ENCODE measurements at regions not wholly inside any gene's neighbourhood (a gene's known extent, or its start where the extent isn't known, plus 50 kb on each side); places are given as distances from the start of the nearest gene placed in this dataset.

DNA sequence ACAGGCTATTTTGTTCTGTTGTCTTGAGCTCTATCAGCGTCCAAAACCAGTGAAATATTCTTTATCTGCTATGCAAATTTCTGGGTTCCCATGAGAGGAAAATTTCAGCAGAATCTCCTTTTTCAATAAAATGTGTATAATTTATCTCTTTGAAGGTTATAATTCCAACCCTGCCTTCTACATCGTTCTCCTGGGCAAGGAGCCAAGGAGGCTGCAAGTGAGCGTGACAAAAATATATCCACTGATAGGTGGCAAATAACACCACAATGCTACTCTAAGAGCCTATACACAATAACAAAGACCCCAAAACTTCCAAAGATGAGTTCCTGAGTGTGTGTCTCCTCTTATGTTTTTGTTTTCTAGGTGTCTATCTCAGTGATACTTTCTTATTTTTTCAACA is 664.7 kb upstream of the SORCS1 start:
- H3K27me3 ChIP-seq (replicated peaks in 2 of 5; ENCODE audit: control insufficient read depth in 4 of 5, insufficient read depth in 5 of 5, low read length in 4 of 5), result no peaks in the 10 kb centered on the region
- ChIA-PET POLR2A (no interaction called here), CTCF (interaction anchor here (1.3 kb wide), 1 partner anchor 16 kb away, joined by 3 read pairs; no protein-coding TSS in a partner anchor)
- no peak overlapping the region for H3K4me3 ChIP-seq (ENCODE audit: control insufficient read depth in 1 of 7, extremely low read depth in 1 of 7, insufficient read depth in 4 of 7, low read depth in 2 of 7, low read length in 6 of 7)
- no peak for DNase-seq
- H3K9me3 ChIP-seq (ENCODE audit: control extremely low read depth in 1 of 5, control insufficient read depth in 4 of 5, insufficient read depth in 2 of 5, low read depth in 1 of 5, low read length in 4 of 5), result no peaks in the 10 kb centered on the region
- no CpG with 5 or more reads among the region's 3 CpGs for WGBS (ENCODE audit: insufficient coverage)
- no peak overlapping the region for H3K27ac ChIP-seq (ENCODE audit: insufficient read depth in 1 of 2, low read depth in 1 of 2, low read length in 2 of 2, poor library complexity in 1 of 2, severe bottlenecking in 2 of 2)
- no peaks in the 10 kb centered on the region for H3K4me1 ChIP-seq (ENCODE audit: control extremely low read depth in 1 of 4, control insufficient read depth in 4 of 4, insufficient read depth in 4 of 4, low read length in 3 of 4)
- no peaks in the 10 kb centered on the region for H3K36me3 ChIP-seq (ENCODE audit: control insufficient read depth in 4 of 4, insufficient read depth in 4 of 4, low read length in 3 of 4)

DNA sequence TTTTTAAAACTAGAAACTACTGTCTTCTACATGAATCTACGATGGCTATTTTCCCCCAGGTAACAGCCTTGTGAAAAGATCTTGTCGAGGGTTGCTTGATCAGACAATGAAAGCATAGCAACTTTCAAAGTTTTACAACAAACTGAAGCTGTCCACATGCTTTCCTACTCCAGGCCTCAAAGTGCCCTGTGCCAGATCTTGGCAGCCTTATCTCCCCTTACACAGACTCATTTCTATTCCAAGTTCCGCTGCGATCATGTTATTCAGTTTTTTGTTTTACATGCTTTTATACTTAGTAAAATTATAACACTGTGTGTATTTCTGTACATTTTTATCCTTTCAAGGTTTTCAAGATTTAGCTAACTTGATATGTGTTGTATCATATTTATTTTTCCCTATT is 661.7 kb upstream of the SORCS1 start:
- WGBS (ENCODE audit: insufficient coverage), result 100% methylated on average over 2 of the region's 4 CpGs
- Histone ChIP-seq H3K9me3 (ENCODE audit: control extremely low read depth in 1 of 5, control insufficient read depth in 4 of 5, insufficient read depth in 2 of 5, low read depth in 1 of 5, low read length in 4 of 5) (no peaks in the 10 kb centered on the region), H3K27me3 (replicated peaks in 2 of 5; ENCODE audit: control insufficient read depth in 4 of 5, insufficient read depth in 5 of 5, low read length in 4 of 5) (no peaks in the 10 kb centered on the region), H3K27ac (ENCODE audit: insufficient read depth in 1 of 2, low read depth in 1 of 2, low read length in 2 of 2, poor library complexity in 1 of 2, severe bottlenecking in 2 of 2) (no peak overlapping the region), H3K4me1 (ENCODE audit: control extremely low read depth in 1 of 4, control insufficient read depth in 4 of 4, insufficient read depth in 4 of 4, low read length in 3 of 4) (no peaks in the 10 kb centered on the region), H3K36me3 (ENCODE audit: control insufficient read depth in 4 of 4, insufficient read depth in 4 of 4, low read length in 3 of 4) (no peaks in the 10 kb centered on the region), H3K4me3 (ENCODE audit: control insufficient read depth in 1 of 7, extremely low read depth in 1 of 7, insufficient read depth in 4 of 7, low read depth in 2 of 7, low read length in 6 of 7) (no peak overlapping the region)
- ChIA-PET CTCF (no interaction called here), POLR2A (no interaction called here)
- DNase-seq, result peak in 1 of 3 donors; percentile 9

DNA sequence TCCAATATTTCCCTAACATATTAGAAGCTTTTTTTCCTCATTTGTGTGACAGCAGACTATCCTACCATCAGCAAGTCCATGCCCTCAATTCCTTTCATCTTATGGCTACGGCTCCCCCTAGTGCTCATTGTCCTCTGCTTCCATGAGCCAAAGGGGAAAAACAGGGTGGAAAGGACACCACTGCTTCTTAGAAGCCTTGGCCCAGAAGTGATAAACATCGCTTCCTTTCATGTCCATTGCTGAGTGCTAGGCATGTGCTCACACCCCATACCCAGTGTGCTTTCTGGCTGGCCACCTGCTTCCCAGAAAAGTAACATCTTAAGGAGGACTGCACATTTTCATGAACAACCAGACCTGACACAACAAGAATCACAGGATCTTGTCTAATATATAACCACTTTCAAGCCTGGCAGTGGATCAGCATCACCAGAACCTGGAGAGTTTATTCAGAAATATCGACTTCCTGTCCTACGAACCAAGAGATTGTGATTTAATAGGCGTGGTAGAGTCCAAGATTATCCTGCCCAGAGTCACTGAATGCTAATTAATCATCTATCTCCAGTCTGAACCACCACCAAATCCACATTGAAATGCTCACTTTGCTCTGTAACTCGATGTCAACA is 650.5 kb upstream of the SORCS1 start:
- Histone ChIP-seq H3K27me3 (replicated peaks in 2 of 5; ENCODE audit: control insufficient read depth in 4 of 5, insufficient read depth in 5 of 5, low read length in 4 of 5) (no peaks in the 10 kb centered on the region), H3K27ac (ENCODE audit: insufficient read depth in 1 of 2, low read depth in 1 of 2, low read length in 2 of 2, poor library complexity in 1 of 2, severe bottlenecking in 2 of 2) (no peak overlapping the region), H3K9me3 (ENCODE audit: control extremely low read depth in 1 of 5, control insufficient read depth in 4 of 5, insufficient read depth in 2 of 5, low read depth in 1 of 5, low read length in 4 of 5) (no peaks in the 10 kb centered on the region), H3K4me1 (ENCODE audit: control extremely low read depth in 1 of 4, control insufficient read depth in 4 of 4, insufficient read depth in 4 of 4, low read length in 3 of 4) (no peaks in the 10 kb centered on the region), H3K36me3 (ENCODE audit: control insufficient read depth in 4 of 4, insufficient read depth in 4 of 4, low read length in 3 of 4) (no peaks in the 10 kb centered on the region), H3K4me3 (ENCODE audit: control insufficient read depth in 1 of 7, extremely low read depth in 1 of 7, insufficient read depth in 4 of 7, low read depth in 2 of 7, low read length in 6 of 7) (no peak overlapping the region)
- 50% methylated on average over 4 of the region's 6 CpGs for WGBS (ENCODE audit: insufficient coverage)
- peak; percentile 27 to 64 (median 46) for DNase-seq
- CTCF ChIA-PET, result interaction anchor here (0.8 to 2.7 kb wide), 5 partner anchors 8 to 1109 kb away, joined by 3 to 13 read pairs (median 3); no protein-coding TSS in a partner anchor
- POLR2A ChIA-PET, result no interaction called here

DNA sequence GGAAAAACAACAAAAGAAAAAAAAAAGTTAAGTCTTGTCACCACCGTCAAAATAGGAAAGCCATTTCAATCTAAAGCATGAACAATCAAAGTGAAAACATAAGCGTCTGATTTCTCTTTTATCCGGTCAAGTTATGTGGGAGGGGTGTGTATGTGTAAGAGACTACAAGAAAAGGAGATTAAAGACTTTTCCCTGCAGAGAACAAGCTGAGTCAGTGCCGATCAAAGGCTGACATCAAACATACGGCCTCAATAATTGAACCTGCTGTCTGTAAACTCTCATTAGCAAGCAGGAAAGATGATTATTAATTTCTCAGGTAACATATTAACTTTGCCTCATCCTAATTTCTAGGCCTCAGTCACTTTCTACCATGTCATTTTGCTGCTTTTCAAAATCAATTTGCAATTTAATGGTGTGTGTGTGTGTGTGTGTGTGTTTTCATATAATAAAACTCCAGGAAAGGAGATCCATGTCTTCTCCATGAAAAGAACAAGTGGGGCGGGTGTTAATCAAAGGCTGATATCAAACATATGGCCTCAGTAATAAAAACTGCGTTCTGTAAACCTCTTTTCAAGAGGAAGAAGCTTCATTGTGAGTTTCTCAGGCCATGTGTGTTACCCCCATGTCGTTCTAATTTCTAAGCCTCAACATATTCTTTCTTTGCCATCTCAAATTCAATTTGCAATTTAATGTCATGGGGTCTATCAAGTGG is 649.1 kb upstream of the SORCS1 start:
- 98% methylated on average over 4 of the region's 8 CpGs for WGBS (ENCODE audit: insufficient coverage)
- POLR2A ChIA-PET, result no interaction called here

DNA sequence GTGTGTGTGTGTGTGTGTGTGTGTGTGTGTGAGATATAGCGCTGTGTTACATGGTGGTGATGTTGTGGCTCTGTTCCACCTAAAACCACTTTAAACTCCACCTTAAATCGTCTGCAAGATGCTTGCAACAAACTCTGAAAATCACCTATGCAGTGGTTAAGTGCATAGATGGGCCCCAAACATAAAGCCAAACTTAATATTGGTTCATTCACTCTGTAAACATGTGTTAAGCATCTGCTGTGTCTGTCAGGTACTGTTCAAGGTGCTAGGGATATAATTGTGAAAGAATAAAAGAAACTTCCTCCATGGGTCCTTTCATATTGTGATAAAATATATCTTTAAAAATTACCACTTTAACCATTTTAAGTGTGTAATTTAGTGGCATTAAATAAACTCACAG is 645.4 kb upstream of the SORCS1 start:
- WGBS (ENCODE audit: insufficient coverage), result no CpG with 5 or more reads among the region's 2 CpGs
- POLR2A ChIA-PET, result no interaction called here
- Histone ChIP-seq H3K9me3 (ENCODE audit: control extremely low read depth in 1 of 5, control insufficient read depth in 4 of 5, insufficient read depth in 2 of 5, low read depth in 1 of 5, low read length in 4 of 5) (no peaks in the 10 kb centered on the region), H3K4me1 (ENCODE audit: control extremely low read depth in 1 of 4, control insufficient read depth in 4 of 4, insufficient read depth in 4 of 4, low read length in 3 of 4) (no peaks in the 10 kb centered on the region), H3K36me3 (ENCODE audit: control insufficient read depth in 4 of 4, insufficient read depth in 4 of 4, low read length in 3 of 4) (no peaks in the 10 kb centered on the region), H3K27me3 (replicated peaks in 2 of 5; ENCODE audit: control insufficient read depth in 4 of 5, insufficient read depth in 5 of 5, low read length in 4 of 5) (no peaks in the 10 kb centered on the region), H3K27ac (ENCODE audit: insufficient read depth in 1 of 2, low read depth in 1 of 2, low read length in 2 of 2, poor library complexity in 1 of 2, severe bottlenecking in 2 of 2) (no peak overlapping the region), H3K4me3 (ENCODE audit: control insufficient read depth in 1 of 7, extremely low read depth in 1 of 7, insufficient read depth in 4 of 7, low read depth in 2 of 7, low read length in 6 of 7) (no peak overlapping the region)
- DNase-seq, result no peak
- CTCF ChIA-PET, result no interaction called here

More for the DNA sequence above, 649.1 kb upstream of the SORCS1 start:
- no peaks in the 10 kb centered on the region for H3K4me1 ChIP-seq (ENCODE audit: control extremely low read depth in 1 of 4, control insufficient read depth in 4 of 4, insufficient read depth in 4 of 4, low read length in 3 of 4)
- DNase-seq, result no peak
- no peaks in the 10 kb centered on the region for H3K9me3 ChIP-seq (ENCODE audit: control extremely low read depth in 1 of 5, control insufficient read depth in 4 of 5, insufficient read depth in 2 of 5, low read depth in 1 of 5, low read length in 4 of 5)
- CTCF ChIA-PET, result interaction anchor here (0.9 to 2.7 kb wide), 3 partner anchors 8 to 404 kb away, joined by 3 to 13 read pairs (median 4); no protein-coding TSS in a partner anchor
- H3K27me3 ChIP-seq (replicated peaks in 2 of 5; ENCODE audit: control insufficient read depth in 4 of 5, insufficient read depth in 5 of 5, low read length in 4 of 5), result no peaks in the 10 kb centered on the region
- no peak overlapping the region for H3K4me3 ChIP-seq (ENCODE audit: control insufficient read depth in 1 of 7, extremely low read depth in 1 of 7, insufficient read depth in 4 of 7, low read depth in 2 of 7, low read length in 6 of 7)
- H3K36me3 ChIP-seq (ENCODE audit: control insufficient read depth in 4 of 4, insufficient read depth in 4 of 4, low read length in 3 of 4), result no peaks in the 10 kb centered on the region
- no peak overlapping the region for H3K27ac ChIP-seq (ENCODE audit: insufficient read depth in 1 of 2, low read depth in 1 of 2, low read length in 2 of 2, poor library complexity in 1 of 2, severe bottlenecking in 2 of 2)

DNA sequence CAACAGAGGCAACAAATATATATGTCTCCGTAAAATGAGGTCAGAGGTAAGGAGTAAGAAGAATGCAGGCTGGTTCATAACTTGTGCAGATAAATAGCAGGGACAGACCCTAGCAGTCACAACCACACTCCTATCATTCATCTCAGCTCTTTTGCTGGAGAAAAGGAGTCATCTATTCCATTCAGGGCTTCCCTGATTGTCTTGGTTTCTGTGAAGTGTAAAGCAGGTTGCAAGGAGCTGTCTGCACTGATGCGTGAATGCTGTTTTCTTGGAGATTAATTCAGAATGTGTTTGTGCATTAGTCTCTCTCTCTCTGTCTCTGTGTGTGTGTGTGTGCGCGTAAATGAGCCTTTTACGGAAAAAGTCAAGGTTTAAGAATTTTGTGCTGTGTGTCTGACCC is 643.3 kb upstream of the SORCS1 start:
- ChIA-PET CTCF (interaction anchor here (1.1 kb wide), 1 partner anchor 10 kb away, joined by 4 read pairs; no protein-coding TSS in a partner anchor), POLR2A (no interaction called here)
- no peaks in the 10 kb centered on the region for H3K4me1 ChIP-seq (ENCODE audit: control extremely low read depth in 1 of 4, control insufficient read depth in 4 of 4, insufficient read depth in 4 of 4, low read length in 3 of 4)
- WGBS (ENCODE audit: insufficient coverage), result 100% methylated on average over 1 of the region's 5 CpGs
- H3K36me3 ChIP-seq (ENCODE audit: control insufficient read depth in 4 of 4, insufficient read depth in 4 of 4, low read length in 3 of 4), result no peaks in the 10 kb centered on the region
- no peak overlapping the region for H3K4me3 ChIP-seq (ENCODE audit: control insufficient read depth in 1 of 7, extremely low read depth in 1 of 7, insufficient read depth in 4 of 7, low read depth in 2 of 7, low read length in 6 of 7)
- no peak overlapping the region for H3K27ac ChIP-seq (ENCODE audit: insufficient read depth in 1 of 2, low read depth in 1 of 2, low read length in 2 of 2, poor library complexity in 1 of 2, severe bottlenecking in 2 of 2)
- no peaks in the 10 kb centered on the region for H3K27me3 ChIP-seq (replicated peaks in 2 of 5; ENCODE audit: control insufficient read depth in 4 of 5, insufficient read depth in 5 of 5, low read length in 4 of 5)
- no peaks in the 10 kb centered on the region for H3K9me3 ChIP-seq (ENCODE audit: control extremely low read depth in 1 of 5, control insufficient read depth in 4 of 5, insufficient read depth in 2 of 5, low read depth in 1 of 5, low read length in 4 of 5)
- DNase-seq, result no peak

DNA sequence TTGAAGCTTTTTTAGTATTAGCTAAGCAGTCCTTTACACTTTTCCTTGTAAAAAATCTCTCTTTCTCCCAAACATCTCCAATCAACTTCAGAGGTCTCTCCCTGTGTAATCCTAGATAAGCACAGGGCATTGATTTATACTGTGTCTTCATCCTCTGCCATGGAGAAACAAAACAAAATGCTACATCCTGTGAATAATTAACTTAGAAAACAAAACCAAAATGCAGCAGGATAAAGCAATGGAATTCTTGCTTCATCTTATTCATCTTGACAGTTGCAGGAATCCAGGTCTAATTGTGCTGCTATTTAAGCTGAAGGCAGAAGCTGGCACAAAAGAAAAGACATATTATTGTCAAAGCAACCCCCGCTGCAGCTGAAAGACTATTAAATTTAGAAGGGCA is 641.5 kb upstream of the SORCS1 start:
- ChIA-PET POLR2A (no interaction called here), CTCF (interaction anchor here (1.0 to 1.3 kb wide), 2 partner anchors 8 to 1011 kb away, joined by 3 to 4 read pairs; no protein-coding TSS in a partner anchor)
- Histone ChIP-seq H3K27ac (ENCODE audit: insufficient read depth in 1 of 2, low read depth in 1 of 2, low read length in 2 of 2, poor library complexity in 1 of 2, severe bottlenecking in 2 of 2) (no peak overlapping the region), H3K27me3 (replicated peaks in 2 of 5; ENCODE audit: control insufficient read depth in 4 of 5, insufficient read depth in 5 of 5, low read length in 4 of 5) (no peaks in the 10 kb centered on the region), H3K36me3 (ENCODE audit: control insufficient read depth in 4 of 4, insufficient read depth in 4 of 4, low read length in 3 of 4) (no peaks in the 10 kb centered on the region), H3K4me3 (ENCODE audit: control insufficient read depth in 1 of 7, extremely low read depth in 1 of 7, insufficient read depth in 4 of 7, low read depth in 2 of 7, low read length in 6 of 7) (no peak overlapping the region), H3K4me1 (ENCODE audit: control extremely low read depth in 1 of 4, control insufficient read depth in 4 of 4, insufficient read depth in 4 of 4, low read length in 3 of 4) (no peaks in the 10 kb centered on the region), H3K9me3 (ENCODE audit: control extremely low read depth in 1 of 5, control insufficient read depth in 4 of 5, insufficient read depth in 2 of 5, low read depth in 1 of 5, low read length in 4 of 5) (no peaks in the 10 kb centered on the region)
- no peak for DNase-seq
- WGBS (ENCODE audit: insufficient coverage), result no CpG with 5 or more reads among the region's 1 CpG

Measured in common myeloid progenitor, CD34-positive (primary cell).